Cardiac septum (tissue), 1 donor: ENCODE measurements at regions not wholly inside any gene's neighbourhood (a gene's known extent, or its start where the extent isn't known, plus 50 kb on each side); places are given as distances from the start of the nearest gene placed in this dataset.

Experiments
- DNase-seq: peaks from one replicate; pipeline ENCODE4 v3.0.0-alpha.2; 2020; ENCODE audit warnings: low spot score
- intact Hi-C: fragments of 100-400 bp; cut with DNase I; formaldehyde crosslinking; loops from one replicate; pipeline ENCODE4 v1.14.0; 2022
- donor health status: DM: no; HTN: no; CAD: no.

DNA sequence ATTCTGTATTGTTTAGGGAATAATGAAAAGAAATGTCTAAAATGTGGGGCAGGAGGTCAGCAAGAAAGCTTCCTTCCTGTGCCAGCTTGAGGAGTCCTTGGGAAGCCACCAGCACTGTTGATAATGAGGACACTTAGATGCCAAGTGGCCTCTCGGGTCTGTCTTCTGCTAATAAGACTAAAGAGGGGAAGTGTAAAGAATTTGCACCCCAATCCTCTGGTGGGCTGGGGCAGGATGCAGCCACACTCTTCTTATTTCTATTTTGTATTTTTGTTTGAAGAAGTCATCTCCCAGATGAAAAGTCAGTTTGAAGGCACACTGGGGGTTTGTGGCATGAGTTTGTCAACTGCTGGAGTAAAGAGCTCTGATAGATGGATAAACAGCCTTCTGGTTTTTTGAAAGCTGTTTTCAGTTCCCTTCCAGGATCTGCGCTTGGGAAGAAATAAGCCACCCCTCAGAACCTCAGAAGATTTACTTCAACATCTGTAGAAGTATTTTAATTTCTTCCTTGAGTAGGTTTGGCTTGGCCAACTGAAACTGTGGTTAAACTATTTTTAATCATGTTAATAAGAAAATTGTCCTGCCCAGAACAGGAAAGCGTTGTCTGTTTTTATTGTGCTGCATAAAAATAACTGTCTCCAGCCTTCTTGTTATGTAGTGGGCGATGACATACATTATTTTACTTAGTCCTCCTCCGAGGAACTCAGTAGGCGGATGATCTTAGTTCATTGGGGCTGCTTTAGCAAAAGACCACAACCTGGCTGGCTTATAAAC is 128.8 kb upstream of the GPR26 start:
- no peak for DNase-seq
- intact Hi-C loops: no loop called here

- intact Hi-C loops: no loop called here
- peak; percentile 29 for DNase-seq
Observed at GRCh38 chr10:123538401-123539320, 127.5 kb upstream of the GPR26 start.

GRCh38 chr10:123544986-123545385 is 121.2 kb upstream of the GPR26 start:
- DNase-seq: no peak
- intact Hi-C loops: no loop called here

DNA sequence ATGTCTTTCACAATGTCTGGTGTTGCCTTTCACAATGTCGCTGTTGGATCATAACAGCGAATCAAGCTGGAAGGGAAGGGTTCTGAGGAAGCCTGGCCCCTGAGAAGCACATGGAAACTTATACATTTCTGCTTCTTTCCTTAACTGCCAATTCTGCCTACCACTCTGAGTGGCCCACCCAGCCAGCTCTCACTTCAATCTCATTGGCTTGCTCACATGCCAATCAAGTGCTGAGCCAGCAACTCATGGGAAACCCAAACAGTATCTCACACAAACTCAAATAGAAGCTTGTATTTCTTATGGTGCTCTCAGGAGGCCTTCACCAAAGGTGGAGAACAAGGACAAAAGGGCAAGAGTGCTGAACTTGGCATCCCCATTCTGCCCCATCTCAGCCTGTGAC is 117.4 kb upstream of the GPR26 start:
- intact Hi-C loops: no loop called here
- DNase-seq: no peak

- intact Hi-C loops: no loop called here
- no peak for DNase-seq
Observed at GRCh38 chr10:123549761-123550454, 116.2 kb upstream of the GPR26 start.

- no peak for DNase-seq
- intact Hi-C loops: no loop called here
Observed at GRCh38 chr10:123550675-123551096, 115.5 kb upstream of the GPR26 start.

GRCh38 chr10:123551259-123551658 is 114.9 kb upstream of the GPR26 start:
- no peak for DNase-seq
- intact Hi-C loops: no loop called here

GRCh38 chr10:123552760-123553554 is 113.2 kb upstream of the GPR26 start:
- DNase-seq: no peak
- intact Hi-C loops: no loop called here

DNA sequence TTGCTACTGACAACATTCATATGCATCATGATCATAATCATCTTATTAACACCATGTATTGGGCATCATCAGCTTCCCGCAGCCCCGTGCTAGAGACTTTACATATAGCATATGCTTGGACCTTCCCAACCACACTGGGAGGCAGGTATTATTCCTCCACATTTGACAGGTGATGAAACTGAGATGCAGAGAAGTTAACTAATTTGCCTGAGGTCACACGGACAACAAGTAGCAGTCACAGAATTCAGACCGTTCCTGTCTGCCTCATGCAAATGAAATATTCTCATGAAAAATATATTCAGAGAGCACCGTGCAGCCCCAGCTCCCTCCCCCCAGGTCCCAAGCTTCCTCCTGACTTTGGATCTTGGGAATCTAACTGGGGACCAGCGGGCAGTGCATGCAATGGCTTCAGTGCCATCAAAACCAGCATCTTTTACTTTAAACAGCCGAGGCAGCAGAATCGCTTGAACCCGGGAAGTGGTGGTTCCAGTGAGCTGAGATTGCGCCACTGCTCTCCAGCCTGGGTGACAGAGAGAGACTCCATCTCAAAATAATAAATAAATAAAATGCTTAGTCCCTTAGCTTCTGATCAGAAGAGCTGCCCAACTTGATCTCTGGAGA is 112.2 kb upstream of the GPR26 start:
- intact Hi-C loops: no loop called here

GRCh38 chr10:123554656-123555055 is 111.5 kb upstream of the GPR26 start:
- DNase-seq: no peak
- intact Hi-C loops: loop anchor here (5.0 kb wide), 1 partner anchor 512 kb away; no protein-coding TSS in a partner anchor

More for the DNA sequence above, 112.2 kb upstream of the GPR26 start:
- DNase-seq: no peak

DNA sequence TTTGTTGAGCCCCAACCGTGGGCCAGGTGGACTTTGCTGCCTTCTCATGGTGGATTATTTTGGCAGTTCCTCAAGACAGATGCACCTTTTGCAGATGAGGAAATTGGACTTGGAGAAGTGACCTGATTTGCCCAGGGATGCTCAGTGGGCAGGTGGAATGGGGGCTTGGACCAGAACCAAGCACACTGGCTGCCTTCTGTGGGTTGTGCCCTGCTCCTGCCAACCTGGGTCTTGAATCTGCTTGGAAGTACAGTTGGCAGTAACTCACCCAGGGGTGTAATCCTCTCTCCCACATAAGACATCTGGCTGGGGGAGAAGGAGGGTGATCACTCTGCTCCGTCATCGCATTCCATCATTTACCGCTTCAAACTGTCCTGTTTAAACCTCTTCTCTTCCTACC is 110.5 kb upstream of the GPR26 start:
- DNase-seq: no peak
- intact Hi-C loops: loop anchor here (5.0 kb wide), 1 partner anchor 513 kb away; no protein-coding TSS in a partner anchor

- DNase-seq: no peak
- intact Hi-C loops: loop anchor here (5.0 kb wide), 1 partner anchor 514 kb away; no protein-coding TSS in a partner anchor
Observed at GRCh38 chr10:123556049-123556448, 110.1 kb upstream of the GPR26 start.

DNA sequence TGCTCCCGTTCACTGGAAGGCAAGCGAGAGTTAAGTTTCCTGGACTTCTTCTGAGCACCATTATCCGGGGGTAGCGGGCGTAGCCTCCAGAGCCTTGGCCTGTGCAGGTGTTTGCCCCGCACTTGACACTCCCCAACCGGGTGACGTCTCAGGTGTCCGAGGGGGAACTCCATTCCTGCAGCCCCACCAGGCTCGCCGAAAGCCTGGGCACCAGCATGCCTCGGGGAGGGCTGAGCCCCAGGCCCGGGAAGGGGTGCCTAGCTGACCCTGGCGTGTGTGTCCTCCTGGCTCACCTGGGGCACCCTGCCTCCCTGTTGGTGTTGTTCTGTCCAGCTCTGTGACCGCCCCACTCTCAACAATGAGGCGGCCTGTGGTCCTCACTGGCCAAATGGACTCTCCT is 109.4 kb upstream of the GPR26 start:
- intact Hi-C loops: loop anchor here (5.0 kb wide), 1 partner anchor 514 kb away; no protein-coding TSS in a partner anchor
- DNase-seq: no peak

GRCh38 chr10:123557366-123558108 is 108.6 kb upstream of the GPR26 start:
- no peak for DNase-seq
- intact Hi-C loops: loop anchor here (5.0 kb wide), 1 partner anchor 515 kb away; no protein-coding TSS in a partner anchor

GRCh38 chr10:123558651-123559050 is 107.5 kb upstream of the GPR26 start:
- no peak for DNase-seq
- intact Hi-C loops: loop anchor here (5.0 kb wide), 1 partner anchor 516 kb away; no protein-coding TSS in a partner anchor

GRCh38 chr10:123559066-123559822 is 106.9 kb upstream of the GPR26 start:
- peak; percentile 86 for DNase-seq
- intact Hi-C loops: loop anchor here (5.0 kb wide), 1 partner anchor 517 kb away; no protein-coding TSS in a partner anchor

DNA sequence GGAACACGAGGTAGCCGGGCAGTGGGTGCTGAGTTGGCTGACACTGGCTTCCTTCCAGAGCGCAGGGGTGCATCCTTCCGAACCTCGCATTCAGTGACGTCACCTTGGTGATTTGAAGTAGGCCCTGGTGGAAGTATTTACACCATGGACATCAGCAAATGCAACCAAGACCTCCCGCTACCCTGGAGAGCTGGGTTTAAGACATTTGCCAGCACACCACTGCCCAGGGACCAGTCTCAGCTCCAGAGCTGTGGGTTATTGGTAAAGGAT is 106.4 kb upstream of the GPR26 start:
- intact Hi-C loops: loop anchor here (2.0 to 5.0 kb wide), 2 partner anchors 425 to 517 kb away; partner anchors contain the start of gene HMX3
- DNase-seq: no peak
